Osteocyte (in vitro differentiated cells): ENCODE measurements at regions not wholly inside any gene's neighbourhood (a gene's known extent, or its start where the extent isn't known, plus 50 kb on each side); places are given as distances from the start of the nearest gene placed in this dataset.

Experiments
- DNase-seq: peaks from one replicate; pipeline ENCODE4 v3.0.0; 2021; ENCODE audit warnings: mixed read lengths; ENCODE audit not compliant: unreplicated experiment; ENCODE audit errors: extremely low spot score
- H3K27ac Mint-ChIP-seq: one replicate; pipeline ENCODE4 v1.8.0; 2021; ENCODE audit warnings: mild to moderate bottlenecking, mixed read lengths; ENCODE audit not compliant: unreplicated experiment
- H3K27me3 Mint-ChIP-seq: one replicate; pipeline ENCODE4 v1.8.0; 2021; ENCODE audit warnings: mixed read lengths; ENCODE audit not compliant: unreplicated experiment
- H3K36me3 Mint-ChIP-seq: one replicate; pipeline ENCODE4 v1.8.0; 2021; ENCODE audit warnings: mixed read lengths; ENCODE audit not compliant: unreplicated experiment
- H3K4me1 Mint-ChIP-seq: one replicate; pipeline ENCODE4 v1.8.0; 2021; ENCODE audit warnings: mixed read lengths; ENCODE audit not compliant: unreplicated experiment
- H3K4me3 Mint-ChIP-seq: one replicate; pipeline ENCODE4 v1.8.0; 2021; ENCODE audit warnings: mild to moderate bottlenecking, moderate library complexity, mixed read lengths; ENCODE audit not compliant: unreplicated experiment
- H3K9me3 Mint-ChIP-seq: one replicate; pipeline ENCODE4 v1.8.0; 2021; ENCODE audit warnings: mixed read lengths; ENCODE audit not compliant: unreplicated experiment
- TF ChIP-seq, protein P1 (sequence below): fragments of 200-600 bp; sonication (generic); IDR thresholded peaks from 2 replicates; pipeline ENCODE4 v1.5.0; 2021; ENCODE audit warnings: antibody characterized with exemption, mild to moderate bottlenecking, moderate library complexity

- H3K4me3 Mint-ChIP-seq: no peak overlapping the region
- no peaks in the 10 kb centered on the region for H3K4me1 Mint-ChIP-seq
- H3K36me3 Mint-ChIP-seq: no peaks in the 10 kb centered on the region
- no peak overlapping the region for H3K27ac Mint-ChIP-seq
- H3K9me3 Mint-ChIP-seq: peaks cover 5% of the 10 kb centered on the region
- H3K27me3 Mint-ChIP-seq: peaks cover 38% of the 10 kb centered on the region
- TF ChIP-seq, protein P1, sequence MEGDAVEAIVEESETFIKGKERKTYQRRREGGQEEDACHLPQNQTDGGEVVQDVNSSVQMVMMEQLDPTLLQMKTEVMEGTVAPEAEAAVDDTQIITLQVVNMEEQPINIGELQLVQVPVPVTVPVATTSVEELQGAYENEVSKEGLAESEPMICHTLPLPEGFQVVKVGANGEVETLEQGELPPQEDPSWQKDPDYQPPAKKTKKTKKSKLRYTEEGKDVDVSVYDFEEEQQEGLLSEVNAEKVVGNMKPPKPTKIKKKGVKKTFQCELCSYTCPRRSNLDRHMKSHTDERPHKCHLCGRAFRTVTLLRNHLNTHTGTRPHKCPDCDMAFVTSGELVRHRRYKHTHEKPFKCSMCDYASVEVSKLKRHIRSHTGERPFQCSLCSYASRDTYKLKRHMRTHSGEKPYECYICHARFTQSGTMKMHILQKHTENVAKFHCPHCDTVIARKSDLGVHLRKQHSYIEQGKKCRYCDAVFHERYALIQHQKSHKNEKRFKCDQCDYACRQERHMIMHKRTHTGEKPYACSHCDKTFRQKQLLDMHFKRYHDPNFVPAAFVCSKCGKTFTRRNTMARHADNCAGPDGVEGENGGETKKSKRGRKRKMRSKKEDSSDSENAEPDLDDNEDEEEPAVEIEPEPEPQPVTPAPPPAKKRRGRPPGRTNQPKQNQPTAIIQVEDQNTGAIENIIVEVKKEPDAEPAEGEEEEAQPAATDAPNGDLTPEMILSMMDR: no peak
- DNase-seq: no peak
Measured at GRCh38 chr2:11030909-11031308, 119.2 kb downstream of the KCNF1 start.

DNA sequence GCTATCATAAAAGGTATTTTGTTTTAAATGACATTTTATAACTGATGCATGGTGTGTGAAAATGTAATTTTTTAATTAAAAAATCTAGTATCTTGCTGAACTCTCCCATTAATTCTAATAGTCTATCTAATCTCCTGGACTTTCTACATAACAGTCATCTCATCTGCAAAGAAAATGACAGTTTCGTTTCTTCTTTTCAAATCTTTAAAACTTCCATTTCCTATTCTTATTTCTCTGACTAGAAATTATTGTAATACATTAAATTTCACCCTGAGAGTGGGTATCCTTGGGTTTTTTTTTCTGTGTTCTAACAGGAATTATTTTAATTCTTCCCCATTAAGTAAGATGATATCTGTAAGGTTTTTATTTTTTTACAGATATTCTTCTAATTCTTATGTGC, 120.1 kb downstream of the KCNF1 start:
- no peaks in the 10 kb centered on the region for H3K36me3 Mint-ChIP-seq
- peaks cover 46% of the 10 kb centered on the region for H3K27me3 Mint-ChIP-seq
- TF ChIP-seq, protein P1: no peak
- no peaks in the 10 kb centered on the region for H3K4me1 Mint-ChIP-seq
- no peak overlapping the region for H3K4me3 Mint-ChIP-seq
- H3K27ac Mint-ChIP-seq: no peak overlapping the region
- H3K9me3 Mint-ChIP-seq: peaks cover 12% of the 10 kb centered on the region
- no peak for DNase-seq

DNA sequence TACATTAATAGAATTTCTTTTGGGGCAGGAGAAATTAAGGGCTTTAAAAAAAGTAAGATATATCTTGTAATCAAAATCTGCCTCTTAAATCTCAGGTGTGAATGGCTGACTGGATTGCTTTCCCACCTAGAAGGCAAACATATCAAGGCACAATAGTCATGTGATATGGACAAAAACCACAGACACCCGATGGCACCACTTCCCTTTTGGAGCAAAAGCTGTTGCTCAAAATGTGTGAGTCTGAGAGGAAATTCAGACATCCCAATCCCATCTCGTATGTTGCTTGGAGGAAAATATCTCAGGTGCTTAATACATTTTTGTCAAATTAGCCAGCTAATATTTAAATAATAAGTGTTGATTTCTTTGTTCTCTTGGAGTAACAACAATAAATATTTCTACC, 120.7 kb downstream of the KCNF1 start:
- no peaks in the 10 kb centered on the region for H3K4me1 Mint-ChIP-seq
- H3K36me3 Mint-ChIP-seq: no peaks in the 10 kb centered on the region
- H3K4me3 Mint-ChIP-seq: no peak overlapping the region
- no peak overlapping the region for H3K27ac Mint-ChIP-seq
- TF ChIP-seq, protein P1: no peak
- H3K9me3 Mint-ChIP-seq: peaks cover 18% of the 10 kb centered on the region
- H3K27me3 Mint-ChIP-seq: peaks cover 51% of the 10 kb centered on the region
- DNase-seq: no peak

DNA sequence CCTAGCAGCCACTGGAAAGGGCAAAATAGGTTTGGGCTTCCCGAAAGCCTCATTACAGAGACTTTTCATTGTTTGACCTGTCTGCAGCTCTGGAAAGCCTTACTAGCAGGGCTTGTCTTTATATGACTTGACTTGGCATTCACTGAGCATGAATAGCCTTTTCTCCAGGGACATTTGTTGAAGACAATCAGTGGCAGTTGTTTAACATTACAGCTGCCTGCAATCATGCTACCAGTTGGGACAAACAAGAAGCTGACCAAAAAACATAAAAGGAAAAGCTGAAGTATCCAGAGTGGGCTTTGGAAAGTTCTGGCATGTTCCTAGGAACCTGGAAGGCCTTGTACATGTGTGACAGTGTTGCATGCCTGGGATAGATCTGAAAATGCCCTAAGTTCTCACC, 121.4 kb downstream of the KCNF1 start:
- TF ChIP-seq, protein P1: no peak
- H3K9me3 Mint-ChIP-seq: peaks cover 25% of the 10 kb centered on the region
- no peak for DNase-seq
- no peaks in the 10 kb centered on the region for H3K36me3 Mint-ChIP-seq
- H3K27ac Mint-ChIP-seq: no peak overlapping the region
- peaks cover 58% of the 10 kb centered on the region for H3K27me3 Mint-ChIP-seq
- no peaks in the 10 kb centered on the region for H3K4me1 Mint-ChIP-seq
- H3K4me3 Mint-ChIP-seq: no peak overlapping the region

GRCh38 chr2:11038641-11039040, 116.6 kb upstream of the SLC66A3 start:
- H3K4me3 Mint-ChIP-seq: no peak overlapping the region
- no peak for DNase-seq
- H3K9me3 Mint-ChIP-seq: peaks cover 36% of the 10 kb centered on the region
- peaks cover 74% of the 10 kb centered on the region for H3K27me3 Mint-ChIP-seq
- no peaks in the 10 kb centered on the region for H3K36me3 Mint-ChIP-seq
- no peak overlapping the region for H3K27ac Mint-ChIP-seq
- TF ChIP-seq, protein P1: no peak
- no peaks in the 10 kb centered on the region for H3K4me1 Mint-ChIP-seq
